ENCODE measurements at regions not wholly inside any gene's neighbourhood (a gene's known extent, or its start where the extent isn't known, plus 50 kb on each side); places are given as distances from the start of the nearest gene placed in this dataset.

DNA sequence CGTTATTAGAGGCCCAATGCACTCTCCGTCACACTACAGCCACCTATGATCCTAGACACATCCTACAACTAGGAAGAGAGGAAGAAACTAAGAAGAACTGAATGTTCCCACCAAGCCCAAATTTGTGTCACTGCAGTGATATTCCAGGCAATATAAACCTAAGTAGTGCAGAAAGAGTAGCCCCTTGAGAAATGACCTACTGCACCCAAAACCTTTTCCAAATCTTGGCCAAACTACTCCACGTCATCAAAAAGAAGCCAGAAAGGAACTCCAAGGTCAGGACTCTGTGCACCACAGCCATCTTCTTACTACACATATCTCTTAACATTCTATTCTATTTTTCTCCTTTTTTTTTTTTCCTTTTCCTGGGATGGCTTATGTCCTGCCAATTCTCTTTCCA lies 60.2 kb downstream of the ADAMTS1 start:
- H3K4me1 Mint-ChIP-seq, result no peaks in the 10 kb centered on the region
- H3K27ac Mint-ChIP-seq, result no peak overlapping the region
- H3K9me3 Mint-ChIP-seq, result peaks cover 11% of the 10 kb centered on the region
- H3K4me3 Mint-ChIP-seq, result no peak overlapping the region
- DNase-seq (ENCODE audit: low spot score) (no peak), ATAC-seq (no peak)
- no peak for TF ChIP-seq SMAD3 (CRISPR knock-in tag; IDR thresholded peaks at IDR 0.05; ENCODE audit: borderline replicate concordance)
- no peak for TF ChIP-seq GTF2I (CRISPR knock-in tag; conservative IDR thresholded peaks at IDR 0.05)
- TF ChIP-seq, protein P1, sequence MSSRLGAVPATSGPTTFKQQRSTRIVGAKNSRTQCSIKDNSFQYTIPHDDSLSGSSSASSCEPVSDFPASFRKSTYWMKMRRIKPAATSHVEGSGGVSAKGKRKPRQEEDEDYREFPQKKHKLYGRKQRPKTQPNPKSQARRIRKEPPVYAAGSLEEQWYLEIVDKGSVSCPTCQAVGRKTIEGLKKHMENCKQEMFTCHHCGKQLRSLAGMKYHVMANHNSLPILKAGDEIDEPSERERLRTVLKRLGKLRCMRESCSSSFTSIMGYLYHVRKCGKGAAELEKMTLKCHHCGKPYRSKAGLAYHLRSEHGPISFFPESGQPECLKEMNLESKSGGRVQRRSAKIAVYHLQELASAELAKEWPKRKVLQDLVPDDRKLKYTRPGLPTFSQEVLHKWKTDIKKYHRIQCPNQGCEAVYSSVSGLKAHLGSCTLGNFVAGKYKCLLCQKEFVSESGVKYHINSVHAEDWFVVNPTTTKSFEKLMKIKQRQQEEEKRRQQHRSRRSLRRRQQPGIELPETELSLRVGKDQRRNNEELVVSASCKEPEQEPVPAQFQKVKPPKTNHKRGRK (CRISPR knock-in tag; IDR thresholded peaks at IDR 0.05; ENCODE audit: borderline replicate concordance), result no peak
- TF ChIP-seq JAZF1 (CRISPR knock-in tag; IDR thresholded peaks at IDR 0.05), result no peak
- ChIA-PET POLR2A (no interaction called here), CTCF (no interaction called here)
- H3K27me3 Mint-ChIP-seq (ENCODE audit: low read depth), result no peaks in the 10 kb centered on the region
- H3K36me3 Mint-ChIP-seq, result 0 out of 2 replicates have a peak, but pooled peaks cover 2% of the 10 kb centered on the region

DNA sequence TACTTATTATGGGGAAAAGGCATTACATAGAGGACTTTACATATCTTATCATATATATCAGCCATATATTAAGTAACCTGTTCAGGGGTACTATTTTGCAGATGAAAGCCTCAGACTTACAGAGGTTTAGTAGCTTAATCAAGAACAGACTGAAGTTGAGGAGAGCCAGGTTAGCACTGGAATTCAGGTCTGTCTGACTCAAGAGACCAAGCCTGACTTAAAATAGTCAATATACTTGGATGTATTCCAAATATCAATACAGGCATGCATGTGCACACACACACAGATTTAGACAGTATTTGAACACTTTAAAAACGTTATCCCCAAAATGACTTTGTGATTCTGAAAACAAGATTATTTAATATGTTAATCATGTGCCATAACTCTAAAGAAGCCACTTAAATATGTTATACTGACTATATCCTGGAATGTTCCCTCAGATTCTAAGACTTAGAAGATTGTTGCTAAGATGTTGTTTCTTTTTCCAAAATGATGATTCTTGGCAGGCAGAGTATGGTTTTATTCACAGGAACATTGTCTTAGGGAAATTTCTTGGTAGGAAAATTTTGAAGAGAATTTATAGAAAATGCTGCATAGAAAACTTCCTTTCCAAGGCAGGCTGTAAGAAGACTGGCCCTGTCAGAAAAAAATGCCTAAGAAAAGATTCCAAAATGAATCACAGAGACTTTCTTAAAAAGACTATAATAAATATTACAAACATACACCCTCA lies 61.6 kb downstream of the ADAMTS1 start:
- 0 out of 2 replicates have a peak, but pooled peaks cover 2% of the 10 kb centered on the region for H3K36me3 Mint-ChIP-seq
- ATAC-seq, result no peak
- TF ChIP-seq JUN (CRISPR knock-in tag; IDR thresholded peaks at IDR 0.05) (no peak), ZNF423 (CRISPR knock-in tag; IDR thresholded peaks at IDR 0.05) (no peak), ATF1 (CRISPR knock-in tag; IDR thresholded peaks at IDR 0.05) (no peak), FOXP1 (CRISPR knock-in tag; IDR thresholded peaks at IDR 0.05; ENCODE audit: borderline replicate concordance) (no peak), ZNF138 (CRISPR knock-in tag; conservative IDR thresholded peaks at IDR 0.05) (no peak)
- TF ChIP-seq, protein P2, sequence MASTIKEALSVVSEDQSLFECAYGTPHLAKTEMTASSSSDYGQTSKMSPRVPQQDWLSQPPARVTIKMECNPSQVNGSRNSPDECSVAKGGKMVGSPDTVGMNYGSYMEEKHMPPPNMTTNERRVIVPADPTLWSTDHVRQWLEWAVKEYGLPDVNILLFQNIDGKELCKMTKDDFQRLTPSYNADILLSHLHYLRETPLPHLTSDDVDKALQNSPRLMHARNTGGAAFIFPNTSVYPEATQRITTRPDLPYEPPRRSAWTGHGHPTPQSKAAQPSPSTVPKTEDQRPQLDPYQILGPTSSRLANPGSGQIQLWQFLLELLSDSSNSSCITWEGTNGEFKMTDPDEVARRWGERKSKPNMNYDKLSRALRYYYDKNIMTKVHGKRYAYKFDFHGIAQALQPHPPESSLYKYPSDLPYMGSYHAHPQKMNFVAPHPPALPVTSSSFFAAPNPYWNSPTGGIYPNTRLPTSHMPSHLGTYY (CRISPR knock-in tag; IDR thresholded peaks at IDR 0.05), result no peak
- TF ChIP-seq, protein P3, sequence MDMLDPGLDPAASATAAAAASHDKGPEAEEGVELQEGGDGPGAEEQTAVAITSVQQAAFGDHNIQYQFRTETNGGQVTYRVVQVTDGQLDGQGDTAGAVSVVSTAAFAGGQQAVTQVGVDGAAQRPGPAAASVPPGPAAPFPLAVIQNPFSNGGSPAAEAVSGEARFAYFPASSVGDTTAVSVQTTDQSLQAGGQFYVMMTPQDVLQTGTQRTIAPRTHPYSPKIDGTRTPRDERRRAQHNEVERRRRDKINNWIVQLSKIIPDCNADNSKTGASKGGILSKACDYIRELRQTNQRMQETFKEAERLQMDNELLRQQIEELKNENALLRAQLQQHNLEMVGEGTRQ (CRISPR knock-in tag; IDR thresholded peaks at IDR 0.05), result no peak
- TF ChIP-seq, protein P4, sequence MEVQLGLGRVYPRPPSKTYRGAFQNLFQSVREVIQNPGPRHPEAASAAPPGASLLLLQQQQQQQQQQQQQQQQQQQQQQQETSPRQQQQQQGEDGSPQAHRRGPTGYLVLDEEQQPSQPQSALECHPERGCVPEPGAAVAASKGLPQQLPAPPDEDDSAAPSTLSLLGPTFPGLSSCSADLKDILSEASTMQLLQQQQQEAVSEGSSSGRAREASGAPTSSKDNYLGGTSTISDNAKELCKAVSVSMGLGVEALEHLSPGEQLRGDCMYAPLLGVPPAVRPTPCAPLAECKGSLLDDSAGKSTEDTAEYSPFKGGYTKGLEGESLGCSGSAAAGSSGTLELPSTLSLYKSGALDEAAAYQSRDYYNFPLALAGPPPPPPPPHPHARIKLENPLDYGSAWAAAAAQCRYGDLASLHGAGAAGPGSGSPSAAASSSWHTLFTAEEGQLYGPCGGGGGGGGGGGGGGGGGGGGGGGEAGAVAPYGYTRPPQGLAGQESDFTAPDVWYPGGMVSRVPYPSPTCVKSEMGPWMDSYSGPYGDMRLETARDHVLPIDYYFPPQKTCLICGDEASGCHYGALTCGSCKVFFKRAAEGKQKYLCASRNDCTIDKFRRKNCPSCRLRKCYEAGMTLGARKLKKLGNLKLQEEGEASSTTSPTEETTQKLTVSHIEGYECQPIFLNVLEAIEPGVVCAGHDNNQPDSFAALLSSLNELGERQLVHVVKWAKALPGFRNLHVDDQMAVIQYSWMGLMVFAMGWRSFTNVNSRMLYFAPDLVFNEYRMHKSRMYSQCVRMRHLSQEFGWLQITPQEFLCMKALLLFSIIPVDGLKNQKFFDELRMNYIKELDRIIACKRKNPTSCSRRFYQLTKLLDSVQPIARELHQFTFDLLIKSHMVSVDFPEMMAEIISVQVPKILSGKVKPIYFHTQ (CRISPR knock-in tag; IDR thresholded peaks at IDR 0.05), result no peak
- TF ChIP-seq, protein P5, sequence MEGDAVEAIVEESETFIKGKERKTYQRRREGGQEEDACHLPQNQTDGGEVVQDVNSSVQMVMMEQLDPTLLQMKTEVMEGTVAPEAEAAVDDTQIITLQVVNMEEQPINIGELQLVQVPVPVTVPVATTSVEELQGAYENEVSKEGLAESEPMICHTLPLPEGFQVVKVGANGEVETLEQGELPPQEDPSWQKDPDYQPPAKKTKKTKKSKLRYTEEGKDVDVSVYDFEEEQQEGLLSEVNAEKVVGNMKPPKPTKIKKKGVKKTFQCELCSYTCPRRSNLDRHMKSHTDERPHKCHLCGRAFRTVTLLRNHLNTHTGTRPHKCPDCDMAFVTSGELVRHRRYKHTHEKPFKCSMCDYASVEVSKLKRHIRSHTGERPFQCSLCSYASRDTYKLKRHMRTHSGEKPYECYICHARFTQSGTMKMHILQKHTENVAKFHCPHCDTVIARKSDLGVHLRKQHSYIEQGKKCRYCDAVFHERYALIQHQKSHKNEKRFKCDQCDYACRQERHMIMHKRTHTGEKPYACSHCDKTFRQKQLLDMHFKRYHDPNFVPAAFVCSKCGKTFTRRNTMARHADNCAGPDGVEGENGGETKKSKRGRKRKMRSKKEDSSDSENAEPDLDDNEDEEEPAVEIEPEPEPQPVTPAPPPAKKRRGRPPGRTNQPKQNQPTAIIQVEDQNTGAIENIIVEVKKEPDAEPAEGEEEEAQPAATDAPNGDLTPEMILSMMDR (IDR thresholded peaks at IDR 0.05), result no peak
- H3K9me3 Mint-ChIP-seq, result peaks cover 11% of the 10 kb centered on the region
- POLR2A ChIA-PET, result no interaction called here
- no peaks in the 10 kb centered on the region for H3K27me3 Mint-ChIP-seq (ENCODE audit: low read depth)
- H3K4me1 Mint-ChIP-seq, result no peaks in the 10 kb centered on the region
- DNase-seq (ENCODE audit: low spot score), result no peak
- H3K4me3 Mint-ChIP-seq, result no peak overlapping the region
- no peak overlapping the region for H3K27ac Mint-ChIP-seq
- CTCF ChIA-PET, result interaction anchor here (1.4 kb wide), 1 partner anchor 23 kb away, joined by 3 read pairs; no protein-coding TSS in a partner anchor
